GM19328 (cell line): ENCODE measurements at regions not wholly inside any gene's neighbourhood (a gene's known extent, or its start where the extent isn't known, plus 50 kb on each side); places are given as distances from the start of the nearest gene placed in this dataset.

Experiments used
- ATAC-seq: cut with Tn5 transposase; IDR thresholded peaks from one replicate; pipeline ENCODE4 v1.9.1; 2021; ENCODE audit warnings: mild to moderate bottlenecking, moderate library complexity; ENCODE audit not compliant: unreplicated experiment

DNA sequence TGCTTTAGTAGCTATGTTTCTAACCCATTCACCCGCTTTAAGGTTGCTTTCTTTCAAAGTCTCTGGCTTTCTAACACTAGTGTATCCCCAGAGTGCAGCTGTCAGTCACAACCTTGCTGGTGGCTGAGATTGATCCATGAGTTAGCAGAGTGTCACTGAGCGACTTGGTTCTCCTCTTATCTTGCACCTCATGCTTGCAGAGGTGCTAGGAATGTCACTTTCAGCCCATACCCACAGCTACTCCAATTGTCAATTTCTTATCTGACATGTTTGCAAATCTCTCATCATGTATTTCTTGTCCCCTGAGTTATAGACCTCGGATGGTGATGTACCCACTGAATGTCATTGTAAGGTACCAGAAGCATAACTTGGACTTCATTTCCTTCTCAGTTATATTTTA, 1110.2 kb downstream of the GALC start:
- ATAC-seq, result no peak

DNA sequence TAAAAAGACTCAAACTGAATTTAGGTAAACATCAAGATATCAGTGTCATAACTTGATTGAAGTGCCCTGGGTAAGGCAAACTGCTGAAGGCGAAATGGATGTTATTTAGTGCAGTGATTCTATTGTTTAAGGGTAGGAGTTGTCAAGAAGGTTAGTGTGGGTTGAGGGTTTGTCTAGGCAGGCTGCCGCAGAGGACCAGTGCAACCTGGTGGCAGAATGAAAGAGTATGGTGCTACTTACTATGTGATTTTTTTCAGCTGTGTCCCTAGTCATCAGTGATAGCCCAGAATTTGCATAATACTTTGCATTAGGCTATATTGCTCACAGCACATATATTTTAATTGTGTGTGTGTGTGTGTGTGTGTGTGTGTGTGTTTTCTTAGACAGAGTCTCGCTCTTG, 1127.0 kb downstream of the GALC start:
- ATAC-seq, result no peak

DNA sequence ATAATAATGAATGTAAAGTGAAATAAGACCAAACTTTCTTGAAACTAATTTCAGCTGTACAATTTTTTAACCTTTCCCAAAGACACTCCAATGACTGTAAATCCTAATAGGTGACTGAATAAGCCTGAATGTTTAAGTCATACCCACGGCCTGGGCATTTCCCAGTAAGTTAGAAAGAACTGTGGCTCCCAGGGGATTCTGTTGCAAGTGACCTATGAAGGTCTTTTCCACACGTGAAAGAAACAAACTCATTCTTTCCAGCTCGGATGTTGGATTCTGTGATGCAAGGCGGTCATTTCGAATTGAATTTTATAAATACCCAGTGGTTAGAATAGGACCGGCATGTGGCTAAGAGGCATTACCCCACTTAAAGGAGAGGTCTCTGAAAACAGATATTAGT, 1134.4 kb downstream of the GALC start:
- no peak for ATAC-seq

DNA sequence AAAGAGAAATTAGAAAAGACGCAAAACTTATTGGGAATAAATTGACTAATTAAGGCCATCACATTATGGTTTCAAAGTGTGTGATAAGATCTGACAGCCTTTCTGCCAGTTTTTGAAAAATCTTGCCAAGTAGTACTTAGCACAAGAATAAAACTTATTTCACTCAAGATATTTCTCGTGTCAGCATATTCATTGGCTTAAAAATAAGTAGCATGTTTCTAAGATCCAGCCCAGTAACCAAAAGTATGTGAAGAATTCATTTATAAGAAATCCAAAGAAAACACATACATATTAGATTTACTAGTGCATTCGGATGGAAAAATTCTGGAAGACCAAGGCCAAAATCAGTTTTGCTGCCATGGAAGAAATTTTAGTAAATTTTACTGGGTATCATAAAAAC, 1135.0 kb downstream of the GALC start:
- no peak for ATAC-seq

DNA sequence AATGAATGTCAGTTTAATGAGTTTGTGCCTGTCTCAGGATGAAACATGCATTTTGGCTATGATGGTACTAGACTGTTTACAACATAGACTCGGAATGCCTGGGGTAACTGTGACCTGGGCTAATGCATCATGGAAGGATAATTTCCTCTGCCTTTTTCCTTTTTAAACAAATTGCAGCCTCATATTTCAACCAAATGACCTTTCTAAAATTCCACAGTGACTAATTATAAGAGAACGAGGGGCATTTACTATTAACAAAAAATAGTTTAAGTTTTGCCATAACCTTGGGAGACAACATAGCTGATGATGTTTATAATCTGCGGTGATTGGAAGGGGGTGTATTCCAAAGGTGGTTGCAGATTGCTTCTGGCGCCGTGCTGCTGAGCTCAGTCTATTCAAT, 1140.5 kb downstream of the GALC start:
- no peak for ATAC-seq

DNA sequence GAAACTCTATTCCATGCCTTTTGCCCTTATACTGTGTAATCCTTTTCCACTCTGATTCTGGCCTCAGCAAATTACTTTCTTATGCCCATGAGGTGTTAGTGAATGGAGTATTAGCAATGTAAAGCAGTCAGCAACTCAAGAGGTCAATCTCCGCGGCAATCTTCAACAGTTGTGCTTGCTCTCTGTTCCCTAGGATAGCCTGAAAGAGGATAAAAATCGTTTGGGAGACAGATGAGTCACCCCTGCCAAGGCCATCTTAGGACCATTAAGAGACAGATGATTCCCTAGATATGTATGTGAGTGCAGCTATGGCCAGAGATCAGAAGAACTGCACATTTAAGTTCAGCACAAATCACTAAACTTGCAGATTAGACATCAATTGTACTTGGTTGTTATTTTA, 1145.8 kb downstream of the GALC start:
- ATAC-seq, result no peak

DNA sequence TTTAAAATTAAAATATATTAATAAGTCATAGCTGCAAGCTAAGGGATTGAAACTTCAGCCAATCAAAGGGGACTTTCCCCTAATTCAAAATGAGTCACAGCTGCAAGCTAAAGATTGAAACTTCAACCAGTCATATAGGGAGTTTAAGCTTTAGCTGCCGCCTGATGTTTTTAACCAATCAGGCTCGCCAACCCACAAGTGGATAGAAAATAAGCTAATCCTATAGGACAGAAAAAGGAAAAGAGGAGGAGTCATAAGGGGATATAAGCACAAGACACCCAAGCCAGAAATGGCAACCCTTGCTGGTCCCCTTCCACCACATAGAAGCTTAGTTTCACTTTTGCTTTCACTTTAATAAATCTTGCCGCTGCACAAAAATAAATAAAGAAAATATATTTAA, 1154.6 kb downstream of the GALC start:
- ATAC-seq, result no peak

DNA sequence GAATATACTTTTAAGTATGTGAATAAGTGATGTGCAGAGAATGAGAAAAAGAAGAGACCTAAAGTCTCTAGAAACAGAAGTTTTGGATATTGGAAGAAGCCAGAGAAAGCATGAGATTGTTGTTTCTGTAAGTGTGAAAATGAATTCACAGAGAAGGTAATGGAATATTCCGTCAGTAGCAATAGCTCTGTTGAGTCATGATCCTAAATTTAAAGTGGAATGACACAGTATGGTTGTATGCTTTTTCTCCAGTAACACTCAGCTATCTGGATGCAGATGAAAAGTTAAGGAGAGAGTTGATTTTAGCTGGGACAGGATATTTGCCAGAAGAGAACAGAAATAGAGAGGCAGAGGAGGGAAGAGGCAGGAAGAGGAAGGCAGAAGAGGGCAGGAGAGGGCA, 1166.3 kb downstream of the GALC start:
- ATAC-seq, result no peak

DNA sequence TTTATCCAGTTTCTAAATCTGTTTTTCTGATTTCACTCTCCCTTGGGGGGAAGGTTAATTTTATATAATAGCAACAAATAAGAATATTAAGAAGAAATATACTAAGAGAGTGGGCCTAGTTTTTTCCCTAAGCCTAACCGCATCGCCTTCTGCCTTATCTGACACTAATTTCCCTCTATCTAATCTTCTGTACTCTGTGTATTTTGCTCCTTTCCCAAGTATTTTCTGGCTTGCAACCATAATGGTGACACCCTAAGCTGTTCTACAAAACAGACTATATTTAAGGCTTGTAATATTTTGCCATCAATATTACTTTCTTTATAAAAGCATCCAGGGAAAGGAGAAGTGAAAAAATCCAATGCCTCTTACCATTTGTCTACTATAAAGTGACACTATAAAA, 1168.8 kb downstream of the GALC start:
- ATAC-seq, result no peak

DNA sequence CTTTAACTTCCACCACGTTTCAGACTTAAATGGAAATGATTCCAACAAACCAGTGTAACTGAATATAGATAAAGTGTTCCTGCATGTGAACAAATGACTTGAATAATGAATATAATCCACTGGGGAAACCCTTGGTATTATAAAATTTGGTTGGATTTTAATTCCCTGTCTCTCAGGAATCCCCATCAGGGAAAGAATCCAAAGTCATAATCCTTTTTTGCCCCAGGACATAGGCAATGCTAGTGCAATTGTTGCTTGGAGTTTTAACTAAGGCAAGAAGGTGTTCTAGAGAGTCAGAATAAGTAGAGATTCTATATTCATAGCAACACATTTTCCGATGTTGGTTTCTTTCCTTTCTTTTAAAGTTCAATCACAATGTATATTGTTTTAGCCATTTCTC, 1169.4 kb downstream of the GALC start:
- no peak for ATAC-seq

DNA sequence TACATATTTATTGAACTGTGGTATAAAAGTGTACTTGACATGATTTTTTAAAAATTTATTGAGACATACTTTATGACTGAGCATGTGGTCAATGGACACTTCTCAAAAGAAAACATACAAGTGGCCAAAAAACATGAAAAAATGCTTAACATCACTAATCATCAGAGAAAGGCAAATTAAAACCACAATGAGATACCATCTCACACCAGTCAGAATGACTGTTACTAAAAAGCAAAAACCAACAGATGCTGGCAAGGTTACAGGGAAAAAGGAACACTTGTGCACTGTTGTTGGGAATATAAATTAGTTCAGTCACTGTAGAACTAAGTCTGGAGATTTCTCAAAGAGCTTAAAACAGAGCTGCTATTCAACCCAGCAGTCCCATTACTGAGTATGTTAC, 1177.6 kb downstream of the GALC start:
- ATAC-seq, result no peak

DNA sequence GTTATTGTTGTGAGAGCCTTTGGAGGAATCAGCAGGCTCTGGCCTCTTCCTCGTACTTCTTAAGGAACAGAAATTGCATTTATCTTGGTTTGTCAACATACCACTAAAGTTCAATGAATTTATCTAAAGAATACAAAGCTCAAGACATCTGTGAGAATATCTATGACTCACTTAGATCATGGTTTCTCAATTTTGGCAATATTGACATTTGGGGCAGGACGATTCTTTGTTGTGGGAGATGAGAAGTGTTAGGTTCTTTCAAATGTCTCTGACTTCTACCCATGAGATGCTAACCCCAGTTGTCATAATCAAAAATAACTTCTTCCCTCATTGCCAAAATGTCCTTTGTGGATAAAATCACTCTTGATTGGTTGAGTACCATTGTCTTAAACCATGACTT, 1190.3 kb downstream of the GALC start:
- no peak for ATAC-seq

DNA sequence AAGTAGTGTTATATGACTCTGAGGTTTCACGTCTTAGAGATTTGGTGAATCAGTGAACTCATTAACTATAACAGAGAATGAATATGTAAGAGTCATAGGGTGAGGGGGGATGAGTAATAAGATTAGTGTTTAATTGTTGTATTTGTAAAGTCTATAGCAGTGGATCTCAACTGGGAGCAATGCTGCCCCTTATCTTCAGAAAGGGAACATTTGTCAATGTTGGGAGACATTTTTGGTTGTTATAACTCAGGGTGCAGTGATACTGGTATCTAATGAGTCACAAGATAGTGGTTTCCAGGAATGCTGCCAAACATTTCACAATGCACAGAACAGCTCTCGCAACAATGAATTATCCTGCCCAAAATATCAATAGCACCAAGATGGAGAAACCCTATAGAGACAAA, 1193.7 kb downstream of the GALC start:
- ATAC-seq, result no peak

DNA sequence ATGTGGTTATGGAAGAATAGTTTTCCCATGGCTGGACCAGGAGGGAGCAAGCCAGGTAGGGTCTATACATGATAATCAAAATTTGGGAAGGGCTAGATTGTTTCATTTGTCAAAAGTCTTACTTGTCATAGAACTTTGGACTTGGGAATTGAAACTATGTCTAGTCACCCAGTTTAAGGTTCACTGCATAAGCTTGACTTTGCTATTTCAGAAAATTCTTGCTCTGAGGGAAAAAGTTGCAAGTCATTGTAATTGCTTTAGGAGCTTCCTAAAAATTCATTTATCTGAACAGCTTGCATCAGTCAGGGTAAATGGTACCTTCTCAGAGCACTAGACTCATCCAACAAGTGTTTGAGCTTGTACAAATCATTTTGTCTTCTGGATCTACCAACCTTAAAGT, 1194.7 kb downstream of the GALC start:
- no peak for ATAC-seq

DNA sequence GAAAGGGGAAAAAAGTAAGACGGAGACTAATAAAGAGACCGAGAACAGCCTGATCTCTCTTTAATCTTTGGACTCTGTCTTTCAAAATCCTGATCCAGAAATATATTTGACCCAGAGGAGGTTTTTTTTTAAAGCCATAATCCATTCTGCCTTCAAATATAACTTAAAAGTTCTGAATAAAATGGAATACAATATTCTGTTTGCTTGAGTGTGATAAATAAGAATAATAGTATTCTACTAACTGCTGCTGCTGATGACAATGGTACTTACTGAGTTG, 1196.0 kb downstream of the GALC start:
- ATAC-seq, result no peak

DNA sequence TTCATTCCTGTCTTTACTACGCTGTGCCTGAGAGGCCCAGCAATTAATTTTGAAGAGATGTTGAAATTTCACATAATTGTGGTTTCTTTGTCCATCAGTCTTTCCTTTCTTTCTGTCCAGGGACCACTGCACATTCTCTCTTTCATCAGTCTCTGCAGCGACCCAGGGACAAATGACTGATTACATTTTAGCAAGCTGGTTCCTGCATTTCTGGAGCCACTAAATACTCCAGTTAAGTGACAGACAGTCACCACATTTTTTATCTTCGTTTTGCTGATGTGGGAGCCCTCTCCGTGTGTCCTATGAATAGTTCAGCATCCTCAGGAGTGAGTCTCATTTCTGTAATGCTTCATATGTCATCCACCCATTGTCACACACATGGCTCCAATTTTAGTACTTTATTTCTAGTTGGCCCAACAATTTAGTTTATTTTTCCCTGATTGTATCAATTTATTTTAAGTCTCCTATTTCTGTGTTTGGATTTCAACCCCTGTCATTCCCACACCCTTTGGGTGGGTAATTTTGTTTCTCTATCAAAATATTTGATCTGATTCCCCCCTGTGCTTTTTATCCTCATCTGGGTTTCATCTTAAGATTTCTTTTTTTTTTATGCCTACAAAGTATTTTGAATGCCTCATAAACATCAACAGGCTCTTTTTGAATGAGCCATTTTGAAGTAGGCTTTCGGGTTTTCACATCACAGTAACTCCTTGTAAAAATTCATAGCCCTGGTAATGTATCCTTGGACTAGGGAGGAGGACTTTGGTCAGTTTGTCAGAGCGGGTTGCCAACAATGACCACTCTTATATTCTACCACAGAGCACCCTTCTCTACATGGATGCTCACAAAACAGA, 1196.5 kb downstream of the GALC start:
- ATAC-seq, result no peak

DNA sequence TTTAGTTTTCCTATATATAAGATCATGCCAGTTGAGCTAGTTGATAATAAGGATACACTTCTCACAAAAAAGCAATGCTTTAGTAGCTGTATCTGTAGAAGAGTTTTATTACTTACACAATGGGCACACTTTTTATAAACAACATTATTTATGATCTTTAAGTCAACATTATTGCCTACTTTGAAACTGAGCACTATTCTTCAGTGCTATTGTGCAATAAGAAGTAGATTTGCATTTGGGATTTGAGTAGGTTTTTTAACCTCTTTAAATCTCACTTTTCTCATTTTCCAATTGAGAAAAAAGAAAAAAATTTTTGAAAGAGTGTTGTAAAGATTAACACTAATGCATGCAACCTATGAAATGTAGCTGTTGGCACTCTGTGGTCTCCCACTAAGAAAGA, 1198.3 kb downstream of the GALC start:
- ATAC-seq, result no peak

DNA sequence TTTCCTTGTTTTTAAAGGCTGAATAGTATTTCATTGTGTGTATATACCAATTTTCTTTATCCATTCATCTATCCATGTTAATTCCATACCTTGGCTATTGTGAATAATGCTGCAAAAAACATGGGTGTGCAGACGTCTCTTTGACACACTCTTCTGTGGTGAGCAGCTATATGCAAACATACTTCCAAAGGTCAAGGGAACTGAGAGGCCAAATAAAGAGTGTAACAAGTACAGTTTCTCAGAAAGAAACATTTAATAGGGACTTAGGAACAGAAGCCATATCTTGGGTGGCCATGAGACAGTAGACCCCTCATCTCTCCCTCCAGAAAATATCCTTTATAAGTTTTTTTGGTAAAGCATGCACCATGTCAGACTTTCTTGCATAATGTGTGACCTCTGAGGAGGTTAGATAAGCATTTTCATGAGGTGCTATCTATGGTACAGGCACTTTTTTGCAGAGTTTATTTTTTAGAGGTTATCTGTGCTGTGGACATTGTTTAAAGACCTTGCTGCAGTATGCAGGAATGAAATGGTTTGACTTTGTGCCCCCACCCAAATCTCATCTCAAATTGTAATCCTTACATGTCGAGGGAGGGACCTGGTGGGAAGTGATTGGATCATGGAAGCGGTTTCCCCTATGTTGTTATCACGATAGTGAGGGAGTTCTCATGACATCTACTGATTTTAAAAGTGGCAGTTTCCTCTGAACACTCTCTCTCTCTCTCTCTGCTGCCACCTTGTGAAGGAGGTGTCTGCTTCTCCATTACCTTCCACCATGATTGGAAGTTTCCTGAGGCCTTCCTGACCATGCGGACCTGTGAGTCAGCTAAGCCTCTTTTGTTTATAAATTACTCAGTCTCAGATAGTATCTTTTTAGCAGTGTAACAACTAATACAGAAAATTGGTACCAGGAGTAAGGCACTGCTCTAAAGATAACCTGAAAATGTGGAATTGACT, 1202.3 kb downstream of the GALC start:
- no peak for ATAC-seq

DNA sequence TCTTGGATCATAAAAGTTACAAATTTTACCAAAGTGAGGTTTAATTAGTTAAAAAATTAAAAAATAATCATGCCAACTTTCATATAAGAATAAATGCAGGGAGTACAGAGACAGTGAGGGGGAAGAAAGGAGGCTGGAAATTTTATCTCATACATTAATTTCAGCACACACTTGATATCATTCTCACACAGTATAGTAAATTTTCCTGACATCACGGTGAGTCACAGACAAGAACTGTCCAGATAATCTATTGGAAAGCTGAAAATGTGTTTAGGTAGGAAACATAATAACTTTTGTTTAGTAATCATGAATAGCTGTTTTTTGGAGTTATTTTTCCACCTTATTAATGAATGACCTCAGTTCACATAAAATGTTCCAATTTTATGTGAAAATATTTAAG, 1204.8 kb downstream of the GALC start:
- no peak for ATAC-seq

DNA sequence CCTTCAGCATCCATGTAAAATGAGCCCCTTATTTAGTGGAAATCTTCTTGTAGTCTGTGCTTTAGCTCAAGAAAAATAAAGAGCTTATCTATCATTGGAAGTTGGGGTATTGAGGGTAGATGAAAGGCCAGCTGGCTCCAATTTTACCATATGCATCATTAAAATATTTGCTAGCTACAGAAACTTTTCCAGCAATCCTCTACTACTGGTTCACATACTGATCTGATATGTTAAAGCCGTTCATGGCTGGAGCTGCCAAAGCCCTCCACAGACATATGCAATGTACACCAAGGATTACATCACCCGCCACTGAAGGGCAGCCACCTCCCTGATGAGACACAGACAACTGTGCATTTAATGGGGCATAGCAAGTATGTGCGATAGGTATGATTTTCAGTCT, 1205.3 kb downstream of the GALC start:
- ATAC-seq, result no peak

DNA sequence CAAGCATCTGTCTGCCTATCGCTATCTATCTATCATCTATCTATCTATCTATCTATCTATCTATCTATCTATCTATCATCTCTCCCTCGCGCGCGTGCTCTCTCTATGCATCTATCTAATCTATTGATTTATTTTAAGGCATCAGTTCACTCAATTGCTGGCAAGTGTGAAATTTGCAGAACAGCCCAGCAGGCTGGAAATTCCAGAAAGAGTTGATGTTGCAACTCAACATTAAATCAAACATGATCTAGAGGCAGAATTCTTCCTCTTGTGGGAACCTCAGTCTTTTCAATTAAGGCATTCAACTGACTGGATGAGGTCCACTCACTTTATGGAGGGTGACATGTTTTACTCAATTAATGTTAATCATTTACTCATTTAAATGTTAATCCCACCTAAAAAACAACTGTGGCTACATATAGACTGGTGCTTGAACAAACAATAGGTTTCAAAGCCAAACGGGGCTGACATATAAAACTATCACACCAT, 1210.8 kb downstream of the GALC start:
- ATAC-seq, result no peak

DNA sequence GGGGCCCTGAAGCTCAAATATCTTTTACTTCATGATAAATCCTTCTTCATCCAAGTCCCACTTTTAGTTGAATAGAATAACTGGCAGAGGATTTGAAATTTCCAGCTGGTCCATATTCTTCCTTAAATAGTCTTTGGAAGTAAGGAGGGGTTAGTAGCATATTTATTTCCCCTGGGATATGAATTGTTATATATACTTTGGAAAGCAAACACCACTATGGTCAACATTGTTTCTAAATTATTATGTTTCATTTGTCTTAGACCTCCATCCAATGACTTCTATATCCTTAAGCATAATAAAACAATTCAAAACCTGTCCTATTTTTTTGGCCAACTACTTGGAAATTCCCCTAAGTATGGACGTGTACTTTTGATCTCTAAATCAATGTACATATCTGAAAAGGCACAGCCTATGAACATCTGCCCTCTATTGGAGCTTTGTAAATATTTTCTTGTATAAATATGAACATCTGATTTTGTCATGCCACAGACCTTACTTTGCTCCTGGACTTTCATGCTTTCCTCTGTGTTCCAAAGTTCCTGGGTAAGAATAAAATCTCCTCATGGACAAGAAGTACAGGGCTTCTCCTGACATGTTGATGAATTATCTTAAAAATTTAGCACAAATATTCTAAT, 1212.0 kb downstream of the GALC start:
- no peak for ATAC-seq
